PC-9 (cell line): ENCODE measurements at regions not wholly inside any gene's neighbourhood (a gene's known extent, or its start where the extent isn't known, plus 50 kb on each side); places are given as distances from the start of the nearest gene placed in this dataset.

Experiments
- CTCF ChIP-seq: fragments of 200-600 bp; sonication (generic); conservative IDR thresholded peaks from 2 replicates; pipeline ENCODE4 v1.6.1; 2017; ENCODE audit warnings: mixed run types, antibody characterized with exemption, mild to moderate bottlenecking, moderate library complexity
- EZH2 ChIP-seq: fragments of 200-600 bp; sonication (generic); IDR thresholded peaks from 2 replicates; pipeline ENCODE4 v1.8.0; 2017; ENCODE audit warnings: antibody characterized with exemption, low read depth

GRCh38 chr3:101134331-101134730 is 141.1 kb upstream of the ABI3BP start:
- TF ChIP-seq CTCF (no peak), EZH2 (no peak)
